Testis (tissue), 2 donors: ENCODE measurements at regions not wholly inside any gene's neighbourhood (a gene's known extent, or its start where the extent isn't known, plus 50 kb on each side); places are given as distances from the start of the nearest gene placed in this dataset.

ENCODE experiments used
- DNase-seq: peaks from one replicate; pipeline ENCODE4 v3.0.0-alpha.2; 2019
- H3K27ac ChIP-seq, 2 donors: fragments of 200-600 bp; sonication (generic); one replicate each; pipeline ENCODE4 v1.5.1; 2019
- H3K27me3 ChIP-seq: fragments of 200-600 bp; sonication (generic); one replicate; pipeline ENCODE4 v1.5.1; 2019
- H3K36me3 ChIP-seq: fragments of 200-600 bp; sonication (generic); one replicate; pipeline ENCODE4 v1.5.1; 2017; ENCODE audit warnings: low read depth; ENCODE audit errors: missing control alignments
- H3K4me1 ChIP-seq: fragments of 200-600 bp; sonication (generic); one replicate; pipeline ENCODE4 v1.5.1; 2019
- H3K4me3 ChIP-seq, 2 donors: fragments of 200-600 bp; sonication (generic); one replicate each; pipeline ENCODE4 v1.5.1; 2017 to 2019
- H3K9me3 ChIP-seq: fragments of 200-600 bp; sonication (generic); one replicate; pipeline ENCODE4 v1.5.1; 2017
- POLR2A ChIP-seq: fragments of 450-650 bp; IDR thresholded peaks from one replicate; pipeline ENCODE4 v1.6.1; 2017; ENCODE audit warnings: antibody characterized with exemption, mild to moderate bottlenecking, moderate library complexity
- WGBS, 2 donors: methylation state at CpG; one replicate each; pipeline ENCODE4 v1.1.5; 2018; 5-methylcytosine and 5-hydroxymethylcytosine counted together
- intact Hi-C: fragments of 100-400 bp; cut with DNase I; formaldehyde crosslinking; loops from one replicate; pipeline ENCODE4 v1.15.1; 2023; ENCODE audit warnings: low total_unique reads
- TF ChIP-seq, protein P1 (sequence below), 3 experiments: fragments of 450-650 bp in 2 of 3; fragments of 200-600 bp in 1 of 3; sonication (generic) in 1 of 3; IDR thresholded peaks; one replicate each; pipeline ENCODE4 v1.5.1; 2016 to 2019; ENCODE audit warnings: antibody characterized with exemption in 3 of 3, mild to moderate bottlenecking in 2 of 3, moderate library complexity in 1 of 3

DNA sequence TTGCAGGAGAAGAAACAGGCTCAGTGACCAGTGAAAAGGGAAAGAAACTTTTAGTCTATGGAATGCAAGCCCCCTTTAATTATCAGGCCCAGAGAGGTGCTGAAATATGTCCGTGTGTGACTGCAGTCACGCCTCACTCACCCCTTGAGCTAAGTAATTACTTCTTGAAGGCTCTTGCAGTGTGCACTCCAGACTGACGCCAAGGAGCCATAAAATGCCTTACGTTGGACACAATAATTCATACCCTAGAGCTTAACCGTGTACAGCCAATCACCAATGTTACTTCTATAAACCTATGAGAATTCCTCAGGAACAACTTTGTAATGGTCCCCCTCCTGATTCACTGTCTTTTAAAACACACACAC is 242.2 kb downstream of the SYK start:
- H3K27me3 ChIP-seq: no peaks in the 10 kb centered on the region
- H3K4me3 ChIP-seq: no peak overlapping the region
- no peaks in the 10 kb centered on the region for H3K36me3 ChIP-seq
- 86 to 87% methylated on average over 5 of the region's 5 CpGs for WGBS, 2 donors
- no peak for DNase-seq
- intact Hi-C loops: no loop called here
- TF ChIP-seq POLR2A: no peak
- TF ChIP-seq, protein P1, sequence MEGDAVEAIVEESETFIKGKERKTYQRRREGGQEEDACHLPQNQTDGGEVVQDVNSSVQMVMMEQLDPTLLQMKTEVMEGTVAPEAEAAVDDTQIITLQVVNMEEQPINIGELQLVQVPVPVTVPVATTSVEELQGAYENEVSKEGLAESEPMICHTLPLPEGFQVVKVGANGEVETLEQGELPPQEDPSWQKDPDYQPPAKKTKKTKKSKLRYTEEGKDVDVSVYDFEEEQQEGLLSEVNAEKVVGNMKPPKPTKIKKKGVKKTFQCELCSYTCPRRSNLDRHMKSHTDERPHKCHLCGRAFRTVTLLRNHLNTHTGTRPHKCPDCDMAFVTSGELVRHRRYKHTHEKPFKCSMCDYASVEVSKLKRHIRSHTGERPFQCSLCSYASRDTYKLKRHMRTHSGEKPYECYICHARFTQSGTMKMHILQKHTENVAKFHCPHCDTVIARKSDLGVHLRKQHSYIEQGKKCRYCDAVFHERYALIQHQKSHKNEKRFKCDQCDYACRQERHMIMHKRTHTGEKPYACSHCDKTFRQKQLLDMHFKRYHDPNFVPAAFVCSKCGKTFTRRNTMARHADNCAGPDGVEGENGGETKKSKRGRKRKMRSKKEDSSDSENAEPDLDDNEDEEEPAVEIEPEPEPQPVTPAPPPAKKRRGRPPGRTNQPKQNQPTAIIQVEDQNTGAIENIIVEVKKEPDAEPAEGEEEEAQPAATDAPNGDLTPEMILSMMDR (IDR thresholded peaks at IDR 0.05): no peak
- H3K4me1 ChIP-seq: peaks cover 13% of the 10 kb centered on the region
- H3K9me3 ChIP-seq: no peaks in the 10 kb centered on the region
- peak overlapping the region in 1 of 2 donors; percentile 87 for H3K27ac ChIP-seq

DNA sequence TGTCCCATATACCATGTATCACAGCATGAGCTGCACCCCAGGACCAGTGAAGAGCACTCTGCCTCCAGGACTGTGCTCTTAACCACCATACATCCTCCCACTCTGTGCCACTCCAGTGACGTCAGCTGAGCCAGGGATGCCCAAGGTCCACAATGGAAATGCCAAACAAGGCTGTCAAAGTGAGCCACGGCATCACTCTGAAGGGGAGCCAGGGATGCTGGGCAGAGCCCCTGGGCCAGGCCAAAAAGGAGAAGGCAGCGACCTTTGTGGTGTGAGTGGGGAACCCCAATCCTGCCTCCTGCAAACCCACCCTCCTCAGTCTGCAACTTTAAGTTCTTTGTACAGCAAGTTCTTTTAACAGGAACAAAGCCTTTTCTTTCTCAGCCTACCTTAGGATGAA is 242.7 kb downstream of the SYK start:
- Histone ChIP-seq H3K36me3 (no peaks in the 10 kb centered on the region), H3K27ac (no peak overlapping the region), H3K4me1 (peaks cover 13% of the 10 kb centered on the region), H3K27me3 (no peaks in the 10 kb centered on the region), H3K4me3 (no peak overlapping the region), H3K9me3 (no peaks in the 10 kb centered on the region)
- WGBS, 2 donors: 83 to 90% methylated on average over 3 of the region's 3 CpGs
- no peak for DNase-seq
- intact Hi-C loops: no loop called here
- no peak for TF ChIP-seq POLR2A
- TF ChIP-seq, protein P1 (IDR thresholded peaks at IDR 0.05): no peak

DNA sequence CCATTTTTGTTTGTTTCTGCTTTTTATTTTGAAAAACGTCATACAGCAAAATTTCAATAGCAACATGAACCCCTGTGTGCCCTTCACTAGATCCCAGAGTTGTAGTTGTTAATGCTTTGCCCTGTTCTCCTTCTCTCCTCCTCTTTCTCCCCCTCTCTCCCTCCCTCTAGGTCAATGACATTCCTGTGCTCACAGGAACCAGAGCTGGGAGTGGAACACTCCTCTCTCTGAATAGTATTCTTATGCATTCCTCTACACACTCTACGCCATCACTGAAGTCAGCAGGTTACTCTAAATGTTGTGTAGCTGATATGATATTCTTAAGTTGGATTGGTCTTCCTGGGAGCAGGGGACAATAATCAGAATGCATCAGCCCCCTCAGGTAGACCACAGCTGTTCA is 243.4 kb downstream of the SYK start:
- Histone ChIP-seq H3K4me1 (peaks cover 13% of the 10 kb centered on the region), H3K4me3 (no peak overlapping the region), H3K27me3 (no peaks in the 10 kb centered on the region), H3K27ac (no peak overlapping the region), H3K9me3 (no peaks in the 10 kb centered on the region), H3K36me3 (no peaks in the 10 kb centered on the region)
- no peak for DNase-seq
- 80 to 89% methylated on average over 2 of the region's 2 CpGs for WGBS, 2 donors
- intact Hi-C loops: no loop called here
- TF ChIP-seq, protein P1 (IDR thresholded peaks at IDR 0.05): no peak
- no peak for TF ChIP-seq POLR2A

DNA sequence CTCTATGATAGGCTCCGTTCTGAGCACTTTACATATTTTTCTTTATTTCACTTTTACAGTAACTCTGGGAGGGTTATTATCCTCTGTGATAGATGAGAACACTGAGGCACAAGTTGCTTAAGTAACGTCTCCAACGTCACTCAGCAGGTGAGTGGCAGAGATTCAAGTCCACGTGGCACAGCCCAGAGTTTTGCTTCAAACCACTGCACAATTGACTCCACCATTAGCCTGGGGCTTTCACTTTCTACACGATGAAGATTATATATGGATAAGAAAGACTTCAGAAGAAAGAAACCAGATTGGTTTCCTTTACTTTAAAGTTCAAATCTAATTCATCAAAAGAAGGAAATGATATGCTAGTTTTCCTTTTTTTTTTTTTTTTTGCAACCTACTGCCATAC is 245.9 kb downstream of the SYK start:
- no peak for TF ChIP-seq POLR2A
- TF ChIP-seq, protein P1 (IDR thresholded peaks at IDR 0.05): no peak
- WGBS, 2 donors: 80 to 82% methylated on average over 5 of the region's 5 CpGs
- Histone ChIP-seq H3K4me1 (peaks cover 8% of the 10 kb centered on the region), H3K27ac (no peak overlapping the region), H3K27me3 (no peaks in the 10 kb centered on the region), H3K4me3 (no peak overlapping the region), H3K9me3 (no peaks in the 10 kb centered on the region), H3K36me3 (no peaks in the 10 kb centered on the region)
- DNase-seq: no peak
- intact Hi-C loops: no loop called here

DNA sequence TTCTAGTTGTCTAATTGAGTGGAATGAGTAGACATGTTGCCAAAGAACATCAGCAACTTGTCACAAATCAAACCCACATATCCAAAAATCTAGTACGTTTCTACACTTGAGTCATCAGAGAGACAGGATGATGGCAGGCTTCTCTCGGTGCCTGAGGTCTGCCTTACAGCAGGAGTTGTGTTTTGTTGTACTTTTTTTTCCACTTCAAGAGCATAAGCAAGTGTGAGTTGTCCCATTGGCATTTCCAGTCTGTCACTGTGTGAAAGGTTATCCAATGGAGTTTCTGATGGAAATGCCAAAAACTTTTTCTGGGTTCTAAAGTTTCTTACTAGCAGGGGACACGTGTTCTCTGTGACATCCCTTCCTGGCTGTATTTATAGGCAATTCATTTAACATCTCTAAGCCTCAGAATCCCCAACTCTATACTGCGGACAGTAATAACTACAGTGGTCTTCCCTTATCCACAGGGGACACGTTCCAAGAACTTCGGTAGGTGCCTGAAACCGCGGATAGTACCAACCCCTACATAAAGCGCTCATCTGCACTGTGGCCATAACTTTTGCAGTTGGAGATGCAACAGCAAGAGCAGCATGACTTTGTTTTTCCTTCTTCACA is 246.5 kb downstream of the SYK start:
- no peaks in the 10 kb centered on the region for H3K9me3 ChIP-seq
- no peak for TF ChIP-seq POLR2A
- TF ChIP-seq, protein P1 (IDR thresholded peaks at IDR 0.05): no peak
- 86 to 89% methylated on average over 9 of the region's 9 CpGs for WGBS, 2 donors
- no peak overlapping the region for H3K4me3 ChIP-seq
- no peak overlapping the region for H3K27ac ChIP-seq
- no peaks in the 10 kb centered on the region for H3K36me3 ChIP-seq
- DNase-seq: no peak
- H3K27me3 ChIP-seq: no peaks in the 10 kb centered on the region
- intact Hi-C loops: no loop called here
- peaks cover 4% of the 10 kb centered on the region for H3K4me1 ChIP-seq
